SK-N-SH treated with all-trans-retinoic acid at 6 μM for 48 hours (cell line): ENCODE measurements at regions not wholly inside any gene's neighbourhood (a gene's known extent, or its start where the extent isn't known, plus 50 kb on each side); places are given as distances from the start of the nearest gene placed in this dataset.

Experiments used
- ATAC-seq: fragments of 200-7000 bp; cut with Tn5 transposase; 3 replicates; pipeline ENCODE4 v1.9.1; 2020; ENCODE audit warnings: mild to moderate bottlenecking, moderate library complexity
- ARNTL ChIP-seq: fragments of 450-650 bp; formaldehyde crosslinking; IDR thresholded peaks from 2 replicates; pipeline ENCODE4 v1.5.0; 2020; ENCODE audit warnings: low read depth, mild to moderate bottlenecking, moderate library complexity, borderline replicate concordance
- BACH2 ChIP-seq: fragments of 250-450 bp; sonication (Bioruptor Pico); IDR thresholded peaks from 2 replicates; pipeline ENCODE4 v1.9.0; 2021; ENCODE audit warnings: mild to moderate bottlenecking, borderline replicate concordance
- CSDC2 ChIP-seq: fragments of 250-450 bp; sonication (Bioruptor Pico); IDR thresholded peaks from 2 replicates; pipeline ENCODE4 v1.5.0; 2020; ENCODE audit warnings: mild to moderate bottlenecking, moderate library complexity
- CSRNP3 ChIP-seq: fragments of 250-450 bp; sonication (Bioruptor Pico); IDR thresholded peaks from 2 replicates; pipeline ENCODE4 v1.5.1; 2021; ENCODE audit warnings: mild to moderate bottlenecking, moderate library complexity
- ESRRG ChIP-seq: fragments of 250-450 bp; sonication (Bioruptor Pico); IDR thresholded peaks from 2 replicates; pipeline ENCODE4 v1.6.1; 2021; ENCODE audit warnings: mild to moderate bottlenecking
- OSR1 ChIP-seq: fragments of 250-450 bp; sonication (Bioruptor Pico); IDR thresholded peaks from 2 replicates; pipeline ENCODE4 v1.8.0; 2022; ENCODE audit warnings: moderate library complexity, mild to moderate bottlenecking, inconsistent platforms
- PATZ1 ChIP-seq: fragments of 250-450 bp; sonication (Bioruptor Pico); IDR thresholded peaks from 2 replicates; pipeline ENCODE4 v1.8.0; 2020; ENCODE audit warnings: mild to moderate bottlenecking, moderate library complexity, borderline replicate concordance
- POU6F1 ChIP-seq: fragments of 250-450 bp; sonication (Bioruptor Pico); IDR thresholded peaks from 2 replicates; pipeline ENCODE4 v1.8.0; 2021; ENCODE audit warnings: low read depth, mild to moderate bottlenecking, moderate library complexity, borderline replicate concordance
- PPARA ChIP-seq: fragments of 250-450 bp; sonication (Bioruptor Pico); IDR thresholded peaks from 2 replicates; pipeline ENCODE4 v1.5.0; 2020; ENCODE audit warnings: mild to moderate bottlenecking, borderline replicate concordance
- RARB ChIP-seq: fragments of 250-450 bp; sonication (Bioruptor Pico); IDR thresholded peaks from 2 replicates; pipeline ENCODE4 v1.8.0; 2021; ENCODE audit warnings: mild to moderate bottlenecking, moderate library complexity
- SNAI2 ChIP-seq: fragments of 250-450 bp; sonication (Bioruptor Pico); IDR thresholded peaks from 2 replicates; pipeline ENCODE4 v1.5.0; 2020; ENCODE audit warnings: mild to moderate bottlenecking, moderate library complexity
- TOX ChIP-seq: fragments of 250-450 bp; sonication (Bioruptor Pico); IDR thresholded peaks from 2 replicates; pipeline ENCODE4 v1.8.0; 2021; ENCODE audit warnings: mild to moderate bottlenecking, moderate library complexity, borderline replicate concordance
- ZC3H10 ChIP-seq: fragments of 250-450 bp; sonication (Bioruptor Pico); IDR thresholded peaks from 2 replicates; pipeline ENCODE4 v1.5.1; 2021; ENCODE audit warnings: mild to moderate bottlenecking, moderate library complexity
- ZFP3 ChIP-seq: fragments of 250-450 bp; sonication (Bioruptor Pico); IDR thresholded peaks from 2 replicates; pipeline ENCODE4 v1.5.0; 2020; ENCODE audit warnings: mild to moderate bottlenecking, moderate library complexity
- ZFP30 ChIP-seq: fragments of 450-650 bp; formaldehyde crosslinking; IDR thresholded peaks from 2 replicates; pipeline ENCODE4 v1.5.0; 2022; ENCODE audit warnings: mild to moderate bottlenecking, moderate library complexity
- ZNF565 ChIP-seq: fragments of 450-650 bp; formaldehyde crosslinking; conservative IDR thresholded peaks from 2 replicates; pipeline ENCODE4 v1.5.0; 2020; ENCODE audit warnings: low read depth, mild to moderate bottlenecking, moderate library complexity
- ZNF70 ChIP-seq: fragments of 450-650 bp; formaldehyde crosslinking; IDR thresholded peaks from 2 replicates; pipeline ENCODE4 v1.5.0; 2020; ENCODE audit warnings: mild to moderate bottlenecking, moderate library complexity
- TF ChIP-seq, protein P1 (sequence below): fragments of 250-450 bp; sonication (Bioruptor Pico); IDR thresholded peaks from 2 replicates; pipeline ENCODE4 v1.5.1; 2020; ENCODE audit warnings: low read depth, mild to moderate bottlenecking, moderate library complexity
- TF ChIP-seq, protein P2 (sequence below): fragments of 250-450 bp; sonication (Bioruptor Pico); IDR thresholded peaks from 2 replicates; pipeline ENCODE4 v1.5.0; 2020; ENCODE audit warnings: mild to moderate bottlenecking, moderate library complexity

DNA sequence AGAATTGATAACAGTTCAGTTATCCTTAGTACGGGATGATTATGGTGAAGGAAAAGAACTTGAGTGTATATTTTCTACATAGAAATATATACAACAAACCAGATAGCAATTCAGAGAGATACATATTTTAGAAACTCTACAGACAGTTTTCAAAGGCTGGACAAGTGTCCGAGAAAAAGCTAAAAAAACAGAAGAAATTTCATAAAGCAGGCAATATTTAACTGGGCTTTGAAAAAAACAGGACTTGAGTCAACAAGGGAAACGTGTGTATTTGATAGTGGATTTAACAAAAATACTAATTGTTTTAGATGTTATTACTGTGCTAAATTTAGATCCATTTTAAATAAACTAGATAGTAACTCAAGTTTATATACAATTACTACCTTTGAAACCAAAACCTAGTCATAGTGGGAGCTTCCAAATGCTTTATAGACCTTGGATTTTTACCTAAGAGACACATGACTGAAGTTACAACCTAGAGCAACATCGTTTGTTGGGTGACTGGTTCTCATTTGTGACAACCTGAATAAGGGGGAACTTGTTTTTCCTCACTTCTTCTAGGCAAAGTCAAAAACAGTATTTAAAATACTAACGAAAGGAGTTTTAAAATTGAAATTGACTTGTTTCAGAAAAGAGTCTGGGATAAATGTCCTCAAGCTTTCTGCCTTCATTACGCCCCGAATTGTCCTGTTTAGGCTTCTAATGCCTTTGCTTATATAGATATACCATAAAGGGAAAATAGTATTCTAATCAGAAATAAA, 116.7 kb upstream of the PRSS16 start:
- TF ChIP-seq ZNF565 (CRISPR knock-in tag) (no peak), ARNTL (CRISPR knock-in tag) (no peak), TOX (CRISPR knock-in tag) (no peak), ZNF70 (CRISPR knock-in tag) (no peak), OSR1 (CRISPR knock-in tag) (no peak), RARB (CRISPR knock-in tag) (no peak), CSDC2 (CRISPR knock-in tag) (no peak), ZC3H10 (CRISPR knock-in tag) (no peak), PPARA (CRISPR knock-in tag) (no peak), PATZ1 (CRISPR knock-in tag) (no peak), ZFP3 (no peak), BACH2 (CRISPR knock-in tag) (no peak)
- ATAC-seq = no peak

- peak; percentile 1 for ATAC-seq
These were observed 115.3 kb upstream of the PRSS16 start for GRCh38 chr6:27132282-27132531.

DNA sequence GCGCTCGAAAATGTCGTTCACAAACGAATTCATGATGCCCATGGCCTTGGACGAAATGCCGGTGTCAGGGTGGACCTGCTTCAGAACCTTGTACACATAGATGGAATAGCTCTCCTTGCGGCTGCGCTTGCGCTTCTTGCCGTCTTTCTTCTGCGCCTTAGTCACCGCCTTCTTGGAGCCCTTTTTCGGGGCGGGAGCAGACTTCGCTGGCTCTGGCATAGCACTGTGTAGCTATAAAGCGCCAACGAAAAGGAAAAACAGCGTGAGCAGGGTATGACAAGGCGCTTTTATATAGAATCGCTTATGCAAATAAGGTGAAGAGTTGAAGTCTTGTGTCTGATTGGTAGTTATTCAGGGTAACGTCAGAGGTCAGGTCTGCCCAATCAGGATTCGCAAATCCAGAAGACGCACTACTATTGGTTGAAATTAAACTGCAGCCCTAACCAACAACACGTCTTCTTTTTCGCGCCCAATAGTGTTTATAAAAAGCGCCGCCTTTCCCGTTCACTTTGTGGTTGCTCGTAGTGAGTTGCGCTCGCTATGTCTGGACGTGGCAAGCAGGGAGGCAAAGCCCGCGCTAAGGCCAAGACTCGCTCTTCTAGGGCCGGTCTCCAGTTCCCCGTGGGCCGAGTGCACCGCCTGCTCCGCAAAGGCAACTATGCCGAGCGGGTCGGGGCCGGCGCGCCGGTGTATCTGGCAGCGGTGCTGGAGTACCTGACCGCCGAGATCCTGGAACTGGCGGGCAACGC, 114.8 kb upstream of the PRSS16 start:
- TF ChIP-seq, protein P1, sequence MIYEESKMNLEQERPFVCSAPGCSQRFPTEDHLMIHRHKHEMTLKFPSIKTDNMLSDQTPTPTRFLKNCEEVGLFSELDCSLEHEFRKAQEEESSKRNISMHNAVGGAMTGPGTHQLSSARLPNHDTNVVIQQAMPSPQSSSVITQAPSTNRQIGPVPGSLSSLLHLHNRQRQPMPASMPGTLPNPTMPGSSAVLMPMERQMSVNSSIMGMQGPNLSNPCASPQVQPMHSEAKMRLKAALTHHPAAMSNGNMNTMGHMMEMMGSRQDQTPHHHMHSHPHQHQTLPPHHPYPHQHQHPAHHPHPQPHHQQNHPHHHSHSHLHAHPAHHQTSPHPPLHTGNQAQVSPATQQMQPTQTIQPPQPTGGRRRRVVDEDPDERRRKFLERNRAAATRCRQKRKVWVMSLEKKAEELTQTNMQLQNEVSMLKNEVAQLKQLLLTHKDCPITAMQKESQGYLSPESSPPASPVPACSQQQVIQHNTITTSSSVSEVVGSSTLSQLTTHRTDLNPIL (CRISPR knock-in tag) = no peak
- TF ChIP-seq, protein P2, sequence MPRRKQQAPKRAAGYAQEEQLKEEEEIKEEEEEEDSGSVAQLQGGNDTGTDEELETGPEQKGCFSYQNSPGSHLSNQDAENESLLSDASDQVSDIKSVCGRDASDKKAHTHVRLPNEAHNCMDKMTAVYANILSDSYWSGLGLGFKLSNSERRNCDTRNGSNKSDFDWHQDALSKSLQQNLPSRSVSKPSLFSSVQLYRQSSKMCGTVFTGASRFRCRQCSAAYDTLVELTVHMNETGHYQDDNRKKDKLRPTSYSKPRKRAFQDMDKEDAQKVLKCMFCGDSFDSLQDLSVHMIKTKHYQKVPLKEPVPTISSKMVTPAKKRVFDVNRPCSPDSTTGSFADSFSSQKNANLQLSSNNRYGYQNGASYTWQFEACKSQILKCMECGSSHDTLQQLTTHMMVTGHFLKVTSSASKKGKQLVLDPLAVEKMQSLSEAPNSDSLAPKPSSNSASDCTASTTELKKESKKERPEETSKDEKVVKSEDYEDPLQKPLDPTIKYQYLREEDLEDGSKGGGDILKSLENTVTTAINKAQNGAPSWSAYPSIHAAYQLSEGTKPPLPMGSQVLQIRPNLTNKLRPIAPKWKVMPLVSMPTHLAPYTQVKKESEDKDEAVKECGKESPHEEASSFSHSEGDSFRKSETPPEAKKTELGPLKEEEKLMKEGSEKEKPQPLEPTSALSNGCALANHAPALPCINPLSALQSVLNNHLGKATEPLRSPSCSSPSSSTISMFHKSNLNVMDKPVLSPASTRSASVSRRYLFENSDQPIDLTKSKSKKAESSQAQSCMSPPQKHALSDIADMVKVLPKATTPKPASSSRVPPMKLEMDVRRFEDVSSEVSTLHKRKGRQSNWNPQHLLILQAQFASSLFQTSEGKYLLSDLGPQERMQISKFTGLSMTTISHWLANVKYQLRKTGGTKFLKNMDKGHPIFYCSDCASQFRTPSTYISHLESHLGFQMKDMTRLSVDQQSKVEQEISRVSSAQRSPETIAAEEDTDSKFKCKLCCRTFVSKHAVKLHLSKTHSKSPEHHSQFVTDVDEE (CRISPR knock-in tag) = no peak
- TF ChIP-seq ZFP30 (CRISPR knock-in tag) = no peak
- TF ChIP-seq ESRRG (CRISPR knock-in tag) = no peak
- TF ChIP-seq POU6F1 (CRISPR knock-in tag) = no peak
- TF ChIP-seq RARB (CRISPR knock-in tag) = no peak
- no peak for TF ChIP-seq SNAI2 (CRISPR knock-in tag)
- TF ChIP-seq ZC3H10 (CRISPR knock-in tag) = no peak
- TF ChIP-seq CSDC2 (CRISPR knock-in tag) = no peak
- TF ChIP-seq ZNF565 (CRISPR knock-in tag) = no peak
- no peak for TF ChIP-seq CSRNP3 (CRISPR knock-in tag)
- no peak for TF ChIP-seq ZFP3
- TF ChIP-seq OSR1 (CRISPR knock-in tag) = no peak
- ATAC-seq = peak; percentile 76
